NCI-H748 (cell line): ENCODE measurements at regions not wholly inside any gene's neighbourhood (a gene's known extent, or its start where the extent isn't known, plus 50 kb on each side); places are given as distances from the start of the nearest gene placed in this dataset.

Experiments used
- DNase-seq: peaks from one replicate; lab custom pipeline; 2025; ENCODE audit not compliant: unreplicated experiment; lab: John Stamatoyannopoulos, UW

DNA sequence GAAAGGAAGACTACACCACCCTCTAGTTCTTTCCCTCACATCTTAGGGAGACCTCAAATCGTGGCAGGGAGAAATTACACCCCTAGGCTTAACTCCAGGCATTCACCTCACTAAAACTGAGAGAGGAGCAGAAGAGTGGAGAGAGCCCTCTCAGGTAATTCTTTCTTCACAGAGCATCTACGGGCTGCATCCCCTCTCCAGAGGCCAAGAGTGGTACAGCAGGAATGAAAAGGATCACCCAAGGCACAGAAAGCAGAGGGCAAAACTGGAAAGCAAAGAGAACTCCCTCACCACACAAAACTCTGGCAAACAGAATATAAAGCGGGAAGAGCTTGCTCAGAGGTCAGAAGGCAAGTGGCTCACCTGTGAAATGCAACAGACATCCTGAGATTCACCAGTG is 661.2 kb downstream of the TBC1D4 start:
- DNase-seq = no peak

DNA sequence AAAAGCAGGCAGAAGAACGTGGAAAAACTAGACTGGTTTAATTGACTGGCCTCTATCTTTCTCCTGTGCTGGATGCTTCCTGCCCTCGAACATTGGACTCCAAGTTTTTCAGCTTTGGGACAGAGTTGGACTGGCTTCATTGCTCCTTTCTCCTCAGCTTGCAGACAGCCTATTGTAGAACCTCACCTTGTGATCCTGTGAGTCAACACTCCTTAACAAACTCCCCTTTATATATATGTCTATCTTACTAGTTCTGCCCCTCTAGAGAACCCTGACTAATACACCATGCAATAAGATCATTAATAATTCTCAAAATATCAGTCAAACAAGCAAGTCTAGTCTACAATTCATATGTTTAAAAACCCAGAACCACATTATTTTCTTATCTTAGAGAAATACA is 662.4 kb downstream of the TBC1D4 start:
- no peak for DNase-seq

- DNase-seq = no peak
These were observed 665.2 kb downstream of the TBC1D4 start for GRCh38 chr13:74816737-74817136.

GRCh38 chr13:74796157-74796556 is 662.0 kb upstream of the KLF12 start:
- DNase-seq = no peak

DNA sequence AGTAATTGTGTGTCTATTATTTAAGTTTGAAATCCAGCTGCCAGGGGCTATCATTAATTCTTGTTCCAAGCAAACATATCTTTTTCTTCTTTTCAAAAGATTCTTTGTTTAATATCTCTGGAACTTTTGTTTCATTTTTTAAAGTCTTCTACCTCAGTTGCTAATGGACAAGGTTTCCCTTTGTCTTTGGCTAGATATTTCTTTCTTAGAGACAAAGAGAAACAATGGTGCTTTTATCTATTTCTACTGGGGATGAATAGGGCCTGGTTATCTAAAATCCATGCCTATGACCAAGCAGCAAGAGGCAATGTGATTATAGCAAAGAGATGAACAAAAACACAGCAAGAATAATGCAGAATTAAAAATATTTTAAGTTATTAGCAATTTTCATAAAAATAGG is 661.3 kb upstream of the KLF12 start:
- DNase-seq = no peak

DNA sequence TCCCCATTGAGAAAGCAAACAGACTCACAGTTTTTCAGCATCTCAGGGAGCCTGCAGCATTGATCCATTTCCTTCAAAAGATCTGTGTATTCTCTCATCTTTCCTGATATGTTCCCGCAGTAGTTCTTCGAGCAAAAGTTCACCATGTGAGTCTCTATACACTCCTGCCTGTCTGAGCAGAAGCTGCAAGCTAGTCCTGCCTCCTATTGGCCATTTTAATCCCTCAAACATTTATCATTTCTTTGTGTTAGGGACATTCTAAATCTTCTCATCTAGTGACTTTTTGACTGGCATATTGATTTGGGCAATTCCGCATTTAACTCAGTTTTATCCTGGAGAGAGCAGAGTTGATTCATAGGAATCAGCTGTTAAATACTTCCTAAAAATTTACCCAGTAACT is 660.4 kb upstream of the KLF12 start:
- DNase-seq = no peak

- DNase-seq = no peak
These were observed 659.9 kb upstream of the KLF12 start for GRCh38 chr13:74794147-74794546.

DNA sequence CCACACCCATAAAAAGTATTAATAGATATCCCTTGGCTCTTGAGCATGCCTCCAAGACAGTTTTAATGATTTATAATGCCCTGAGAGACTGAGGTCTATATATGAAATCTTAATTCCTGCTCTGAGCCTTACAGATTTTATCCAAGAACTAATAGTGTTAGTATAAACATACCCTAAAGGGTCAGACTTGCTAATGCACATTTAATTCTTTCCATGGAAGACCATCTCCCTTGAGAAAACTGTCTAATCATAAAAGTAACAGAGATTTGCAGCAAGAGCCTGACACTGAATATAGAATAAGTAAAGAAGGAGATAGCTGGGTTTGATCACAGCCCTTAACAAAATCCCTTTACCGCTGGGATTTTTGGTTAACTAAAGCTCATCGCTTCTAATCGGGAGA is 650.8 kb upstream of the KLF12 start:
- DNase-seq = no peak

DNA sequence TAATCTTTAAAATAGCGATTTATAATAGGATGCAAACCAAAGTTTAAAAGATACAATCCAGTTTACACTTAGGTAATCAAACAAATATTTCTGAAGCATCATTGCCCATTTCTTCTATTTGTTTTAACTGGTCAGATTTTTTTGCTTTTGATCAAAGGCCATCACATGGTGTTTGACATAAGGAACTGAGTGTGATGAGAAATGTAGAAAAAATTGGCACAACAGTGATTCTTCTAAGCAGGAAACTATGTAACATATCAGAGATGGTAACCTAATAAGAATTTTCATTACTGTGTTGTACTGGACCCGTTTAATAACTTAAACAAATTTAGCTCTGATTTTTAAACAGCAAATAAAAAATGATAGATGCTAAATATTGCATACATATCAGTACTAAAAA is 644.7 kb upstream of the KLF12 start:
- DNase-seq = no peak

DNA sequence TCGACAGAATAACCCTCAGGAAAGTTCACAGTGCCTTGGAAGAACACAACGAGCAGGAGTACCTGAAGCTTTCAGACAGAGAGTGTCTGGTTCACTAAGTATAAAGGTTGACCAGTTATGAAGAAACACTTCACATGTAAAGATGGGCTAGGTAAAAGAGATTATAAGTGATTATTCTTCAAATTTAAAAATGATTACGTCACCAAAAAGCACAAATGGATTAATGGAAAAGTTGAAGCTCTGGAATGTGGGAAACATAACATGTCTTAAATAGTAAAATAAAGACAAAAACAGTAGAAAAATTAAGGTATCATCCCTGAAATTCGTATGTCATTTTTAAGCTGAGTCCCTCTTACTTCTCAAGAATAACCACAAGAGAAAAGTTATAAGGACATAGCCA is 643.9 kb upstream of the KLF12 start:
- DNase-seq = no peak

DNA sequence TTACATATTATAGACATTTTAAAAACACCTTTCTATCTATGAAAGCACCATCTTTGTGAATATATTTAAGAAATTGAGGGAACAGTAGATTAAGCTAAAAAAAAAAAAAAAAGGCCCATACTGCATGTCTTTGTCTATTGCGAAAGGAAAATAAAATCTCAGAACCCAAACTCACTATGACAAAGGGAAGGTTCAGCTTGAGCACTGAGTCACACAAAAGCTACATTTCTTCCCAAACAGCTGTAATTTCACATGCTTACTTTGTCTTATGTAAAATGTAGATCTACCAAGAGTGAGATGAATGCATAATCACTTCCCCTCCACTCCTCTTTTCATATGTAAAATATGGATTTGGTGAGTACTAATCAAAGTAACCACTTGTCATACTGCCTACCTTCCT is 640.1 kb upstream of the KLF12 start:
- no peak for DNase-seq

- no peak for DNase-seq
These were observed 639.0 kb upstream of the KLF12 start for GRCh38 chr13:74773248-74773647.

- no peak for DNase-seq
These were observed 637.8 kb upstream of the KLF12 start for GRCh38 chr13:74771964-74772363.

GRCh38 chr13:74770361-74770760 is 636.2 kb upstream of the KLF12 start:
- no peak for DNase-seq

GRCh38 chr13:74769333-74769732 is 635.1 kb upstream of the KLF12 start:
- DNase-seq = no peak

DNA sequence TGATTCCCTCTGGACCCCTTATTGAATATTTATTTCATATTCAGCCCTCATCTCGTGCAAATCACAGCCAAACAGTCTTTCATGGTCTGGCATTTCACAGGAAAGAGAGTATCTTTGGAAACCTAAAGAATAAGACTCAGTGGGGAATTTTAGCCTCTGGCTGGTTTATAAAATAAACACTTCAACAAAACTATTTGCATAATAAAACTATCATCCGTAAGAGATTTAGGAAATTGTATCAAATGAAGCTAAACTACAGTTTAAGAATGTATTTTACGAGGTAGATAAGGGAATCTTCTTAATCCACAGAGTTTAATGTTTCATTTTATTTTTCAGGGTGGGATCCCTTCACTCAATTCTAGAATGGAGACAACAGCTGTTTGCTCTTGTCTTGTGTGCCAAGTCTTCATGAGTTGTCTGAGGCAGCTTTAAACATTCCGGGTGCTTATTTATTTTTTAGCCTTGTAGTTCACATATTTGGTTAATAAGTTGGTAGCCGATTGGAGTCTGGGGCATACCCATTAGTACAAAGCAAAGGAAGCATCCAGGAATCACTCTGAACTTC is 634.4 kb upstream of the KLF12 start:
- no peak for DNase-seq

GRCh38 chr13:74767050-74767449 is 632.8 kb upstream of the KLF12 start:
- DNase-seq = no peak

DNA sequence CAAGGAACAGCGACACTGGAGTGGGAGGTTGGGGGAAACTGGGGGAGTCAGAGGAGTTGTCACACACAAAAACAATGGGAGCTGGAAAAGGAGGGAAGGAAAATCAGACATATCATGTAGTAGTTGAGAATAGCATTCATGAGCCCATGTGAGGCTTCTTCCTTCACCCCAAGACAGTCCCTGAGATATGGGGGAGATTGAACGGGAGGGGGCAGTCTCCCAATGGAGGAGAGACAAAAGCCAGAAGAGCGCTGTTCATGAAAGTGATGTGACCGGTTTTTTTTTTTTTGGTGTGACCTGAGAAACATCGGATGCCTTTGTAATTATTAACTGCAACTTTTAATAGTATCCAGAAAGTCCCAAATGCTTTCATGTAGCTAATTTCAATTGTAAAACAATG is 631.8 kb upstream of the KLF12 start:
- DNase-seq = no peak

DNA sequence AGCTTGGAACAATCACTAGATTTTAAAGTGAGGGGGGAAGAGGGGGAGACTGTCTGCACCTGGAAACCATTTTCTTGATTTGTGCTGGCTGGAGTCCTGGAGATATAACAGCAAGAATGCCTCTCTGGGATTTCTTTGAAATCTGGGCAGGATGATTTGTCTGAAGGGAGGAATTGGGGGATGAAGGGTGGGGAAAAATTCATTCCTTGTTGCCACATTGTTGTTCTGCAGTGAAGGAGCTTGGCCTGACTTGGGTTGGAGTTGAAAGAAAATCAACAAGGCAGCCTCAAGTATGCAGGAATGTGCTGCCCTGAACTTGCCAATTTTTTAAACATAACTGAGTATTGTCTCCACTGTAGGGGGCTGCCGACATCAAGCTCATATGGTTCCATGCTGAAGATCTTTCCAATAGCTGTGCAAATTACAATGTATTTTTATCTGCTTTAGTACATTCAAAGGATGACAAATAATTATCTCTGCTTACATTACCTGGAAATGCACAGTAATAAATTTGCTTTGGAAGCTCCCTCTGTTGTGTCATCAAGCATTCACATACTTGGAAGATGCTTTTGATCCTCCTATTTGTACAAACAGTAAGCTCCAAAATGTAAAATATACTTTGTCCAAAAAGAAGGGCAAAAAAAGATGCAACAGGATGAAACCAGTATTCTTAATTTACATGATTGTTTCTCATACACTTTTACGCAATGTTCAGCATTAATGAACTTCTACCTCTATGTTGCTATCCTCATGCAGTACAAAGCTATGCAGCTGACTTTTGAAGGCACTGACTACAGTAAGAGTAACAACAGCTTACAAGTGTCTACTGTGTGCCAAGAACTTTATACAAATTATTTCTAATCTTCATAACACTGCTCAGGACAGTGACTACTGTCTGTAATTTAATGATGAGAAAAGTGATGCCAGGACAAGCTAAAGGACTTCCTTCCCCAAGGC is 627.9 kb upstream of the KLF12 start:
- DNase-seq = no peak

- DNase-seq = no peak
These were observed 624.0 kb upstream of the KLF12 start for GRCh38 chr13:74758188-74758587.

- DNase-seq = no peak
These were observed 620.9 kb upstream of the KLF12 start for GRCh38 chr13:74755065-74755464.

DNA sequence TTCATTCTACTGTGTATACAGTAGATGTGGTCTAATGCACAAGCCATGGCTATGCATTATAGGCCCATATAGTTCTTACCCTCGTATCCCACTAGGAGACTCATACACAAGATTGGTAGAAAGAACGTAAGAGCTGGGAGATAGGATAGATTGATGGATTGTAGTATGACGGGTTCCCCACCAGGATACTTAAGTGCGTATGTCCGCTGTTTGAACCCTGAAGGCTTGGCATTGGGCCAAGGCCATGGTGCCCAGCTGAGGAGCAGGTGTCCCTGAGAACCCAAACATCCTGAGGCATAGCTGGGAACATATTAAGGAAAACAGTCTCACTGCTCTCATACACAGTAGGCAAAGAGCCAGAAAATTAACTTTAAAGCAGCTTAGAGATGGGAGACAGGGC is 617.5 kb upstream of the KLF12 start:
- peak; percentile 92 for DNase-seq
